Right lobe of liver (tissue), 4 donors: ENCODE measurements at regions not wholly inside any gene's neighbourhood (a gene's known extent, or its start where the extent isn't known, plus 50 kb on each side); places are given as distances from the start of the nearest gene placed in this dataset.

Experiments
- CTCF ChIP-seq, 4 donors: fragments of 200-600 bp in 3 of 4; fragments of 450-650 bp in 1 of 4; IDR thresholded peaks; one replicate each; pipeline versions ENCODE4 v1.5.1 to v1.8.0; 2016 to 2022; ENCODE audit warnings: antibody characterized with exemption in 4 of 4, mild to moderate bottlenecking in 2 of 4
- POLR2A ChIP-seq: fragments of 450-650 bp; IDR thresholded peaks from one replicate; pipeline ENCODE4 v1.6.1; 2017; ENCODE audit warnings: antibody characterized with exemption, mild to moderate bottlenecking
- donor health status: DM: no; HTN: no; CAD: no.
- donor health status: DM: no; HTN: no; CAD: no.
- donor health status: DM: no; HTN: yes; CAD: no.

- TF ChIP-seq CTCF (IDR thresholded peaks at IDR 0.05): no peak
- no peak for TF ChIP-seq POLR2A
Measured at GRCh38 chr2:225328192-225328591, 71.3 kb upstream of the NYAP2 start.
